T47D (cell line): ENCODE measurements at regions not wholly inside any gene's neighbourhood (a gene's known extent, or its start where the extent isn't known, plus 50 kb on each side); places are given as distances from the start of the nearest gene placed in this dataset.

Experiments used
- DNase-seq, 2 experiments: peaks; one replicate each; pipeline versions ENCODE4 v3.0.0 to v3.0.0-alpha.2; 2011 to 2012; ENCODE audit warnings: low read depth in 1 of 2, low spot score in 1 of 2
- JUND ChIP-seq: IDR thresholded peaks from 2 replicates; pipeline ENCODE4 v1.6.1; 2012; ENCODE audit warnings: low read depth
- in situ Hi-C: cut with HindIII; loops from 2 replicates; pipeline ENCODE4 v1.10.0; 2016; ENCODE audit warnings: low sequenced_read_pairs, low pct_unique_long_range_greater_than_20kb

DNA sequence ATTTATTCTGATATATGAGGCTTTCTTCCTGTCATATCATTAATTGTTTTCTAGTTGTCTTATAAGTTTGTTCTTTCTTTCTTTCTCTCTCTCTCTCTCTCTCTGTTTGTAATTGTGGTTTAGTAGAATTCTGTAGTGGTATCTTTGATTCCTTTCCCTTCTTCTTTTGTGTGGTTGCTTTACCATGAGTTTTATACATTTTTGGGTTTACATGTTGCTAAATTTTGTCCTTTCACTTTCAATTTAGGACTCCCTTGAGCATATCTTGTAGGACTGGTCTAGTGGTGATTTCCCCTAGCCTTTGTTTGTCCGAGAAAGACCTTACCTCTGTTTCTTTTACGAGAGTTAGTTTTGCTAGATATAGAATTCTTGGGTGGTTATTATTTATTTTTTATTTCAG is 162.3 kb upstream of the CHRM3 start:
- no peak for DNase-seq
- in situ Hi-C loops, result no loop called here
- TF ChIP-seq JUND, result no peak

DNA sequence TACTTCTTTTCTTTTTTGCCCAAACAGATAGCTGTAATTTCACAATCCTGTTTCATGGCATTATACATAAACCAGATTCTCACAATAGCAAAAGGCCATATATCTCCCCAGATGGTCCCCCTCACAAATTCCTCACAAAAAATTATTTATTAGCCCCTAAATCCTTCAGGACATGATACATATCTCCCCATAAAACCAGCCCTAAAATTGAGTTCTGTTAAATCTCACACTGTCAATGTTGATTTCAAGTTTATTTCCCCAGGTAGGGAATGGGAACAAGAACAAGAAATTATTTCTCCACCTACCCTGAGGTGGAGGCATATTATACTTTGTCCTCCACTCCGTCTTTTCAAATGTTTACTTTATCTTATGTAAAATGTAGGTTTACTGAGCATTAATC is 163.4 kb upstream of the CHRM3 start:
- no peak for DNase-seq
- in situ Hi-C loops, result no loop called here
- TF ChIP-seq JUND, result no peak

DNA sequence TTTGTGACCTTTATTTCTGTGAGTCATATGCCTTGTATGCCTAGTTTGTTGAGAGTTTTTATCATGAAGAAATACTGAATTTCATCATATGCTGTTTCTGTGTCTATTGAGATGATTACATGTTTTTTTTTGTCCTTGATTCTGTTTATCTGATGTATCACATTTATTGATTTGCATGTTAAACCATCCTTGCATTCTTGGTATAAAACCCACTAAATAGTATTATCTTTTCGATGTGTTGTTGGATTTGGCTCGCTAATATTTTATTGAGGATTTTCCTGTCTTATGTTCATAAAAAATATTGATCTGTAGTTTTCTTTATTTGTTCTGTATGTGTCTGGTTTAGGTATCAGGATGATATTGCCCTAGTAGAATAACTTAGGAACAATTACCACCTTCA is 164.7 kb upstream of the CHRM3 start:
- no peak for TF ChIP-seq JUND
- DNase-seq, result no peak
- in situ Hi-C loops, result no loop called here

DNA sequence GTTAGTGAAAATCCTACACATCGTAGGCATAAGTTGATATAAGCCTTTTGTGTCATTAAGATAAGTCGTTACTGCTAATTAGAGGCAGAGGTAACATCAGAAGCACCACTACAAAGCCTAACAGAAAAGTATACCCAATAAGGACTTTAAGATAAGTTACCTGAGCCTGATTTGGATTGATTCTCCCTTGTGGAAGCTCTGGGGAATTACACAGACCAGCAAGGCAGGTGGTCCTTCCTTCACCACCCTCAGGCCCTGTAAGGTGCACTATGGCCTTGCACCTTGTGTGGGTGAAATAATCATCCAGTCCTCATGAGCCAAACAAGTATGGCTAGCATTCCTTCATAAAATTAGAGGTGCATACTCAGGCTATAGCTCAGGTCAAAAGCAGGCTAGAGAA is 166.7 kb upstream of the CHRM3 start:
- no peak for DNase-seq
- TF ChIP-seq JUND, result no peak
- in situ Hi-C loops, result no loop called here

DNA sequence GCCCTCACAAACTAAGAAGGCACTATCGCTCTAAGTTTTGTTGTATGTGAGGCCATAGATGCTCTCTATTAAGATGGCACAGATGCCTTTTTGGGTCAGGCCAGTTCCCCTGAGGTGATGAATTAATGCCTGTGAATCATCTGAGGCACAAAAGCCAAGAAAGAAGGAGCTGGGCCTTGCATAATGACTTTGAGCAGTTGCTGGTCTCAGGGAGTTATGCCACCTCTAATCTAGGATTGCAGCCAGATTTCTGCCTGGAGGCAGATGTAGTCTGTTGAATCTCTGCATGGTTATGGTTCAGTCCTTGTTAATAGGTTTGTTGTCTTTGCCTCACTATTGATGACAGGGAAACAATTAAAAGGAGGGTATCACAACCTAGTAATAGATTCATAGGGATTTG is 168.1 kb upstream of the CHRM3 start:
- in situ Hi-C loops, result no loop called here
- no peak for TF ChIP-seq JUND

DNA sequence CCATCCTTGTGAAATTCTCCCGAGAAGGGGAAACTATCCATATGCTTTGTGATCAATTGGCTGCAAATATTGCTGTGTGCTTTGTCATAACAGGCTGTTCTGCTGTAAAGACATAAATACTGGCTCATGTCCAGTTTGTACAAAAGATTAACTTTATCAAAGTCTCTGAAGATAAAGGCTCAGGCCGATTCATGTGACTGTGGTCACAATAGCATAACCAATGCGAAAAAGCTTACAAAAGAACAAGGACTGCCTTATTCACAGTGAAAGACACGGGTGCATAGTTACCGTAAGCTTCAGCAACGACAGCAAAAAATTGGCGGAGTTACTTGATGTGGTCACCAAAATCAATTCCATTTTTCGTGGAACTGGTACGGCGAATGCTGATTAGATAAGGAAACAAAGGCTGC is 173.6 kb upstream of the CHRM3 start:
- DNase-seq, result no peak
- in situ Hi-C loops, result no loop called here

More for the DNA sequence above, 168.1 kb upstream of the CHRM3 start:
- DNase-seq, result no peak

DNA sequence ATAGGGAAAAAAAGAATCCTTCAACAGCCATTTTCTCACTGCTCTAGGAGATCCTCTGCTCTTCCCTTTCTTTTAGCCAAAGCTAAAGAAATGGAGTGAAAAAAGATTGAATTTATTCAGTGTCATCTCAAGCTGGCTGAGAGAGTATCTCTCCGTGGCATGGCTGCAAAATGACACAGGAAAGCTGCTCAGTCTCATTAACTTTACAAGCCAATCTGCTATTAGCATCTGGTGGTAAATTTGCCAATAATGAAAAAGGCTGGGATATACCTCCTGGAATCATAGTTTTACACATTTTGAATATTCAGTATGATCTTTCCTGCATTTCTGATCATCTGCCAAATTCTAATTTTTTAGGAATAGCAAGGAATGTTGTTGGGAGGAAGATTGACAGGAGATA is 176.8 kb upstream of the CHRM3 start:
- in situ Hi-C loops, result no loop called here
- no peak for DNase-seq
- TF ChIP-seq JUND, result no peak

More for the DNA sequence above, 173.6 kb upstream of the CHRM3 start:
- no peak for TF ChIP-seq JUND

DNA sequence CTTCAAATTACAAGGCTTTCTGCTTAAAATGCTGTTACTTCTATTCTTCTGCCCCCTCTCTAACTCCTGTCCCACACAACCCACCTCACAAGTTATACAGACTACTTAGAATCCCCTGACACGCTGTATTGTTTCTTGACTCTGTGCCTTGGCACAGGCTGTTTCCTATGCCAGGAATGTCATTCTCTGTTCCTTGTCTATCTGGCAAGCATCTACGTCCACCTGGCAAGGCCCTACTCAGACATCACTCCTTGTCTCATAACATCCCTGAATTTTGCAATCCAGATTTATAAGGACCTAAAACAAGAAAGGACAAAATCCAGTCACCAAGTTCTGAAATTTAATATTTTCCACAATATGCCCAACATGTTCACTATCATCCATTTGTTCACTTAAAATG is 182.0 kb upstream of the CHRM3 start:
- no peak for TF ChIP-seq JUND

DNA sequence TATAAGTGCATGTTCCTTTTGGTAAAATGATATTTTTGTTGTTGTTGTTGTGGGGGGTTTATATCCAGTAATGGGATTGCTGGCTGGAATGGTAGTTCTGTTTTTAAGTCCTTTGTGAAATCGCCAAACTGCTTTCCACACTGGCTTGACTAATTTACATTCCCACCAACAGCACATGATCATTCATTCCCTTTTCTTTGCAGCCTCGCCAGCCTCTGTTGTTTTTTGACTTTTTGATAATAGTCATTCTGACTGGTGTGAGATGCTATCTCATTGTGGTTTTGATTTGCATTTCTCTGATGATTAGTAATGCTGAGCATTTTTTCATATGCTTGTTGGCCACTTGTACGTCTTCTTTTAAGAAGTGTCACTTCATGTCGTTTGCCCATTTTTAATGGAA is 188.5 kb upstream of the CHRM3 start:
- in situ Hi-C loops, result no loop called here
- no peak for TF ChIP-seq JUND
- no peak for DNase-seq

More for the DNA sequence above, 182.0 kb upstream of the CHRM3 start:
- DNase-seq, result no peak
- in situ Hi-C loops, result no loop called here

DNA sequence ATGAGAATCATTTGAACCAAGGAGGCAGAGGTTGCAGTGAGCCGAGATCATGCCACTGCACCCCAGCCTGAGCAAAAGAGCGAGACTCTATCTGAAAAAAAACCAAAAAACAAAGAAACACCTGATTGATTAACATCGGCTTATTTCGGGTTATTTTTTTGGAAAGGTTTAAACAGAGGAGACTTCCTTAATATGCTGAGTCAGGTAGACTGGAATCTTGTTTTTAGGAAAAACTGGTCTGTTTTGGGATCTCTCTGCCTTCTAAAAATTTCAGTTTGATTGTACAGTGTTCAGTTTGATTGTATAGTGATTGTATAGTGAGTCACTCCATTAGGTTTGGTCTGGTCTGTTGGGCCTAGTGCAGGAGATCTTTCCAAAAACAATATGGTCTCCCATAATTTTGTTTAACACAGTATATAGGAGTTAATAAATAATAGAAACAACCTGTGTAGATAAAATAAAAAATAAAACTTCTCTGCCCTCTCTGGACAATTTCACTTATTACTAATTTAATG is 196.3 kb upstream of the CHRM3 start:
- no peak for DNase-seq
- TF ChIP-seq JUND, result no peak
- in situ Hi-C loops, result no loop called here

DNA sequence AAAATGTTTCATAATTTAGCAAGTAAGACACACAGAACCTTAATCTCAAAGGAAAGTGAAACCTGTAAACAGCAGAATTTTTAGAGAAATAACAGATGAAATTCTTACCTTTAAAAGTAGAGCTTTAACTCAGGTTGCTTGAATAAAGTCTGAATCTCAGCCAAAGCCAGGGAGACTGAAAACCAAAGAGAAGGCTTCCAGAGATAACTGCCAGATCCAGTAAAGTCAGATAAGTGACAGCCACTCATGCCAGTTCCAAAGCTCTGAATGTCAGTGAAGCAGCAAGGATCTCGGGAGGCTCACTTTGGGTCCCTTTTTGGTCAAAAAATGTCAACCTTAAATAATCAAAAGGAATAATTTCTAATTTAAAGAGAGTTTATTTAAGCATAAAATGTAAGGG is 199.9 kb upstream of the CHRM3 start:
- in situ Hi-C loops, result no loop called here

DNA sequence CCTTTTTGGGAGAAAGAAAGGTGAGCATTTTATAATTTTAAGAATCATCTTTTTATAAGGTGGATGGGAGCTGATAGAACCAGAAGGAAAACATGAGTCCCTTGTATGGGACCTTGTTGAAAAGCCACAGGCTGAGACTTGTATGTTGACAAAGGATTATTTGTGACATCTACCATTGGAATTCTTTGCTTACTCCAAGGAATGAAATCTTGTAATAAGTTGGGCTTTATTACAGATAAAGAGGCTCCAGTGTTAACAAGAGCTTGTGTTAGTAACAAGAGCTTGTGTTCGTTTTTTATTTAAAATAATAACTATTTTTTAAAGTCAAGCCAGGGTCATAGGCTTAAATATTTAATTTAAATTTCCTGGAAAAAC is 201.1 kb upstream of the CHRM3 start:
- no peak for TF ChIP-seq JUND
- in situ Hi-C loops, result no loop called here
- DNase-seq, result no peak

More for the DNA sequence above, 199.9 kb upstream of the CHRM3 start:
- TF ChIP-seq JUND, result no peak
- no peak for DNase-seq

DNA sequence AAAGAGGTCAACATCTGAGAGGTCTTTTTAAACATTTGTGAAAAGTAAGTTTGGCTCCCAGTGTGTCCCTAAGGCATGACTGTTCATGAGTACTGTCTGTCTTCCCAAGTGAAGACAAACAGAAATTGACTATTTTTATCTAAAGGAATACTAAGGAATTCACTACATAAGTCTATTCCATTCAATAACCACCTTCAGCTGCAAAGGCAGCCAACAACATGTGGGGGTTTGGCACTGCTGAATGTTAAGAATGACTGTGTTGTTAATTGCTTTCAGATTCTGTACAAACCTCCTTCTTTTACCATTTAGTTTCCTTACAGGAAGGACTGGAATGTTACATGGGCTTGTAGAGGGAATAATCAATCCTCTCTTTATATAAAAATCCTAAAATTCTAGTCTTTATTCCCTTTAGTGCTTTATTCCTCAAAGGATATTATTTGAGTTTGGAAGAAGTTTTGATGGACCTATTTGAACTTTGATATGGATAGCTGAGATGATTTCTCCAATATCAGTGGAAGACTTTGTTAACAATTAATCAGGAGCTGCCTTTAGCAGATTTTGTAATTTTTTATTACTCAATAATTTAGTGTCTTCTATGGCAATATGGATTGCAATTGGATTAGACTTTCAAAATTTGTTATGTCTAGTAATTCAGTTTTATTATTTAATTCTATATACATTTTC is 201.7 kb upstream of the CHRM3 start:
- no peak for TF ChIP-seq JUND
- in situ Hi-C loops, result no loop called here

DNA sequence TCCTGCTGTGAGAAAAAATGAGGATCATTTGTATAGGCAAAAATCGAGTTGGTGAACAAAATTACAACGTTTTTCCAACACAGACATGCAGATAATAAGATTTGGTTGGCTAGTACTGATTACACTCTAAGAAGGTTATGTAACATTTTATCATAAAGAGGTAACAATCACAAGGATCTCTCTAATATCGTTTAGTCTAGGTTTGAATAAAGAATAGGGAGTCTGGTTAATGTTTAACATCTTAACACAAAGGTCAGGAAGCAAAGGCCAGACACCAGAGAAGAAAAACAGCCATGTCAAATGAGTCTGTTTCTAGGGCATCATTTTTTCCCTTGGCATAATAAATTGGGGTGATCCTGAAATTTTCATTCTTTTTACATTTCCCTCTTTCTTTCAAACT is 207.4 kb upstream of the CHRM3 start:
- no peak for TF ChIP-seq JUND
- in situ Hi-C loops, result no loop called here
- no peak for DNase-seq

More for the DNA sequence above, 201.7 kb upstream of the CHRM3 start:
- no peak for DNase-seq
